ENCODE measurements at regions not wholly inside any gene's neighbourhood (a gene's known extent, or its start where the extent isn't known, plus 50 kb on each side); places are given as distances from the start of the nearest gene placed in this dataset.
A peak's percentile ranks its signal among the peaks of the same experiment; 100 is the strongest.

DNA sequence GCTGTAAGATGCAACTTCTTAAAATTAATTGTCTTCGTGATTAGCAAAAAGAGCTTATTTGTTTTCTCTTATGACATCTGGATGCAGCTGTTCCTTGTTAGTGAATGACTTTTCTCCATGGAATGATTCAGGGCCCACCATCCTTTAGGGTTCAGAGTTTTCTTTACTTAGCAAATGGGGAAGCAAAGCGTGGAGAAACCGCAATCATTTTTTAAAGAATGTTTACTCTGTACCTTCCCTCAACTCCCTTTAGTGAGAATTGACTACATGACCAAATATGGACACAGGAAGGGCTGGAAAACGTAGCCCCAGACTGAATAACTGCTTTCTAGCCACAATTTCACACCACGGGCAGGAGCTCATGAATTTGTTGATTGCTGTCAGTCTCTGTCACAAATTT, 130.1 kb downstream of the EDEM1 start:
- Histone ChIP-seq H3K36me3 (no peaks in the 10 kb centered on the region), H3K27me3 (no peaks in the 10 kb centered on the region), H3K27ac (no peak overlapping the region), H3K4me3 (no peak overlapping the region), H3K9me3 (no peaks in the 10 kb centered on the region), H3K4me1 (no peaks in the 10 kb centered on the region)
- intact Hi-C loops (cut with DNase I), result no loop called here
- ATAC-seq, result no peak
- peak in 1 of 4 donors; percentile 13 for DNase-seq
- TF ChIP-seq, protein P1, sequence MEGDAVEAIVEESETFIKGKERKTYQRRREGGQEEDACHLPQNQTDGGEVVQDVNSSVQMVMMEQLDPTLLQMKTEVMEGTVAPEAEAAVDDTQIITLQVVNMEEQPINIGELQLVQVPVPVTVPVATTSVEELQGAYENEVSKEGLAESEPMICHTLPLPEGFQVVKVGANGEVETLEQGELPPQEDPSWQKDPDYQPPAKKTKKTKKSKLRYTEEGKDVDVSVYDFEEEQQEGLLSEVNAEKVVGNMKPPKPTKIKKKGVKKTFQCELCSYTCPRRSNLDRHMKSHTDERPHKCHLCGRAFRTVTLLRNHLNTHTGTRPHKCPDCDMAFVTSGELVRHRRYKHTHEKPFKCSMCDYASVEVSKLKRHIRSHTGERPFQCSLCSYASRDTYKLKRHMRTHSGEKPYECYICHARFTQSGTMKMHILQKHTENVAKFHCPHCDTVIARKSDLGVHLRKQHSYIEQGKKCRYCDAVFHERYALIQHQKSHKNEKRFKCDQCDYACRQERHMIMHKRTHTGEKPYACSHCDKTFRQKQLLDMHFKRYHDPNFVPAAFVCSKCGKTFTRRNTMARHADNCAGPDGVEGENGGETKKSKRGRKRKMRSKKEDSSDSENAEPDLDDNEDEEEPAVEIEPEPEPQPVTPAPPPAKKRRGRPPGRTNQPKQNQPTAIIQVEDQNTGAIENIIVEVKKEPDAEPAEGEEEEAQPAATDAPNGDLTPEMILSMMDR (IDR thresholded peaks at IDR 0.05), result no peak

DNA sequence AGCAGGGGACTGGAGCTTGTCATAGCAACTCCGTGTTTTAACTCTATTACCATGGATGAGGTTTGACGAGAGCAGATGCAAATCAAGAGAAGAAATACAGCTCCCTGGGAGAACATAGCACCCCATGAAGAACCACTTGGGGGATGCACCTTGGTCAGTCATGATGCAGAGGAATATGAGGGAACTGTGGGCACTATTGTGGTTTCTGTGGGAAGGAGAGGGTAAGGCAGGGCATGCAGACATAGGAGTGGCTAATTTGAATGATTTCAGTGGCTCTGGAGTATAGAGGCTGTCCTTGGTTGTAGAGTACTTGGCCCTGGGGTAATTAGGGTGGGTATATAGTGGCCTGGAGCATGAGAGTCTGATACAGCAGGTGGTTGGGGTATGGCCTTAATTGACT, 131.9 kb downstream of the EDEM1 start:
- TF ChIP-seq, protein P1 (IDR thresholded peaks at IDR 0.05), result no peak
- DNase-seq, result no peak
- no peak overlapping the region for H3K4me3 ChIP-seq
- no peaks in the 10 kb centered on the region for H3K4me1 ChIP-seq
- H3K36me3 ChIP-seq, result no peaks in the 10 kb centered on the region
- intact Hi-C loops (cut with DNase I), result no loop called here
- ATAC-seq, result no peak
- no peak overlapping the region for H3K27ac ChIP-seq
- no peaks in the 10 kb centered on the region for H3K27me3 ChIP-seq
- no peaks in the 10 kb centered on the region for H3K9me3 ChIP-seq

DNA sequence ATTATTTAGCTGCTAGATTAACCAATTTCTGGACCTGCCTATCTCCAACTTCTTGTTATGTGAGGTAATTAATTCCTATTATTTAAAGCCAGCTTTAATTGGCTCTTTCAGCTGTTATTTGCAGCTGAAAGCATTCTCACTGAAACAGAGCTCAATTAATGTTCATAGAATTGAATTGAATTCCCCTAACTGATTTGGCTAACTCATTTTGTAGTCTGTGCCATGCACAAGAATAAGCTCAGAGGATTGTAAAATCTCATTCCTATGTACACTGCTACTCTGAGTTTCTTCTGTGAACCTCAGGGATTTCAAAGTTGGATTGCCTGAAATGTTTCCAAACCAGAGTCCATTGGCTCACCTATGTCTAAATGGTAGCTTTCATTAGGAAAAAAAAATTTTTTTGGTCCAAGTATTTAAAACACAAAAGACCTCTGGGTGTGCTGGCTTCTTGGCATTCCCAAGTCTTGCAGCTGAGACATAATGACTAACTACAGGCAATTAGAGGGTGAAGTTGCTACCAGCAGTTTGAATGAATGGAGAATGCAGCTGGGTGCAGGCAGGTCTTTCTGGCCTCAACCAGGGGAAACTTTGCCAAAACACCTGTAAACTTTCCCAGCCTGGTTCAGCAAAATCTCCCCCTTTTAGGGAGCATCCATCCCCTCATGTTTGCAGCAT, 134.3 kb downstream of the EDEM1 start:
- no peaks in the 10 kb centered on the region for H3K4me1 ChIP-seq
- no peaks in the 10 kb centered on the region for H3K9me3 ChIP-seq
- no peak for DNase-seq
- no peak overlapping the region for H3K4me3 ChIP-seq
- TF ChIP-seq, protein P1 (IDR thresholded peaks at IDR 0.05), result no peak
- no peak overlapping the region for H3K27ac ChIP-seq
- intact Hi-C loops (cut with DNase I), result no loop called here
- no peaks in the 10 kb centered on the region for H3K27me3 ChIP-seq
- ATAC-seq, result no peak
- H3K36me3 ChIP-seq, result no peaks in the 10 kb centered on the region

DNA sequence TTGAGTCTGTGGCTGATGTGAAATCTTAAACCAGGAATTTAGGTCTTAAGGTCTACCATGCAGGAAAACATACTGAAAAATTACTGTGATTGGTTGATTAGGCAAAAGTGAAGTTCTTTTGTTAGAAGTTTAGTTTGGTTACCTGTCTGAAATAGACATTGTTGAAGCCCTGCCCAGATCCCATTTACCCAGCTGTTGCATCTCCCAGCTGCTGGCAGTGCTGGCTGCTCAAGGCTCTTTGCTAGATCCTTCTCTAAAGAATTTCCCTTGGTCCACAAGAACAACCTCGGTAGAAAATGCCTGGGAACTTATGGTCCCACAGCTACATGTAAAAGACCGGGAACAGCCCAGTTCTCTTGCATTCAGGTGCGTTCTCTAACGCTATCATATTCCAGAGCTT, 137.3 kb downstream of the EDEM1 start:
- intact Hi-C loops (cut with DNase I), result no loop called here
- Histone ChIP-seq H3K27me3 (no peaks in the 10 kb centered on the region), H3K9me3 (no peaks in the 10 kb centered on the region), H3K27ac (no peak overlapping the region), H3K4me1 (no peaks in the 10 kb centered on the region), H3K36me3 (no peaks in the 10 kb centered on the region), H3K4me3 (no peak overlapping the region)
- ATAC-seq (no peak), DNase-seq (no peak)
- TF ChIP-seq, protein P1 (IDR thresholded peaks at IDR 0.05), result no peak

DNA sequence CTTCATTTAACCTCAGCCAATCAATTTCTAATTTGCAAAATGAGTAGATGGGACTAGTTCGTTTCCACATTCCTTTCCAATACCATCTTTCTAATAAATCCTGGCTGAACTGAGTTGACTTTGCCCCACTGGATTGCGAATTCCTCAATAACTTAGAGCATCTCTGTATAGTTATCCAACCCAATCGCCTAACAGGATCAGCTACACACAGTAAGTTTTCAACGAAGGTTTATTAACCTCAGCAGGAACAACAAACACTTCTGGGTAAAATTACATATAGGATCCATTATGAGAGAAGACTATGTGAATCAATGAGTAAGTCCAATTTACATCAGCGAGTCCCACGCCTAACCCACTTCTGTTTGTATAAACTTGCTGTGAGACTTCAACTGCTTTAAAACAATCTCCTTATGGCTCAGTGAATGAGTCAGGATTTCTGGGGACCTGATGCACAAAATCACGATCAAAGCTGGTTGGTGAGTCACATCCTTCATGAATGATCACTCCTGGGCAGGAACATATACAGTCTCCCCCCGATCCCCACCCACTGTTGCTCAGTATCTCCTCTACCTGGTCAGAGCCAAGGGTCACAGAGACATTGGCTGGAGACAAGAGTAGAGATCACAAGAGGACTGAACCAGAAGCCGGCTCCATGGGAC, 142.8 kb downstream of the EDEM1 start:
- H3K4me3 ChIP-seq, result no peak overlapping the region
- DNase-seq (no peak), ATAC-seq (no peak)
- no peaks in the 10 kb centered on the region for H3K27me3 ChIP-seq
- intact Hi-C loops (cut with DNase I), result no loop called here
- TF ChIP-seq, protein P1 (IDR thresholded peaks at IDR 0.05), result no peak
- H3K4me1 ChIP-seq, result no peaks in the 10 kb centered on the region
- H3K27ac ChIP-seq, result no peak overlapping the region
- H3K9me3 ChIP-seq, result no peaks in the 10 kb centered on the region
- no peaks in the 10 kb centered on the region for H3K36me3 ChIP-seq
